ENCODE measurements at regions not wholly inside any gene's neighbourhood (a gene's known extent, or its start where the extent isn't known, plus 50 kb on each side); places are given as distances from the start of the nearest gene placed in this dataset.
A peak's percentile ranks its signal among the peaks of the same experiment; 100 is the strongest.
"Not testable (repeated sequence)": the region's sequence is repeated elsewhere in the genome, so short reads cannot be mapped to it uniquely, and the experiment has no call there.

GRCh38 chr7:25594122-25594521, 365.8 kb upstream of the NPVF start:
- TF ChIP-seq, protein P1, sequence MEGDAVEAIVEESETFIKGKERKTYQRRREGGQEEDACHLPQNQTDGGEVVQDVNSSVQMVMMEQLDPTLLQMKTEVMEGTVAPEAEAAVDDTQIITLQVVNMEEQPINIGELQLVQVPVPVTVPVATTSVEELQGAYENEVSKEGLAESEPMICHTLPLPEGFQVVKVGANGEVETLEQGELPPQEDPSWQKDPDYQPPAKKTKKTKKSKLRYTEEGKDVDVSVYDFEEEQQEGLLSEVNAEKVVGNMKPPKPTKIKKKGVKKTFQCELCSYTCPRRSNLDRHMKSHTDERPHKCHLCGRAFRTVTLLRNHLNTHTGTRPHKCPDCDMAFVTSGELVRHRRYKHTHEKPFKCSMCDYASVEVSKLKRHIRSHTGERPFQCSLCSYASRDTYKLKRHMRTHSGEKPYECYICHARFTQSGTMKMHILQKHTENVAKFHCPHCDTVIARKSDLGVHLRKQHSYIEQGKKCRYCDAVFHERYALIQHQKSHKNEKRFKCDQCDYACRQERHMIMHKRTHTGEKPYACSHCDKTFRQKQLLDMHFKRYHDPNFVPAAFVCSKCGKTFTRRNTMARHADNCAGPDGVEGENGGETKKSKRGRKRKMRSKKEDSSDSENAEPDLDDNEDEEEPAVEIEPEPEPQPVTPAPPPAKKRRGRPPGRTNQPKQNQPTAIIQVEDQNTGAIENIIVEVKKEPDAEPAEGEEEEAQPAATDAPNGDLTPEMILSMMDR (IDR thresholded peaks at IDR 0.05): no peak
- no peak for DNase-seq (ENCODE audit: low spot score)
- Histone ChIP-seq H3K27ac (no peak overlapping the region), H3K4me3 (no peak overlapping the region)

DNA sequence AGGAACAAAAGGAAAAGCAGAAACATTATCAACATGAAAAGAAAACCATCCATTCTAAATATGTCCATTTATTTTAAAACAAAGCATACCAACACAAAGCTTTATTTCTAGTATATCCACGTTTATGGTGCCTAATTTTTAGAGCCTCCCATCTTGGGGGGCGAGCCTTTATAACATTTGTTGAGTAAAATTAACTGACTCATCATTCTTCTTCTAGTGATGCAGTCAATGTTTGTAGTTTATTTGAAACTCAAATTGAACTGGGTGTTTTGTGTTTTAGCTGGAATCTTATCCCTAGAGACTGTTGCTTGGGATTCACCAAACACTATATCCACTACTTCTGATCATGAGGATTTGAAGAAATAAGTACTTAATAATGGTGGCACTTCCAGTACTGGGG, 366.4 kb upstream of the NPVF start:
- no peak overlapping the region for H3K4me3 ChIP-seq
- no peak for DNase-seq (ENCODE audit: low spot score)
- no peak overlapping the region for H3K27ac ChIP-seq
- TF ChIP-seq, protein P1 (IDR thresholded peaks at IDR 0.05): no peak

DNA sequence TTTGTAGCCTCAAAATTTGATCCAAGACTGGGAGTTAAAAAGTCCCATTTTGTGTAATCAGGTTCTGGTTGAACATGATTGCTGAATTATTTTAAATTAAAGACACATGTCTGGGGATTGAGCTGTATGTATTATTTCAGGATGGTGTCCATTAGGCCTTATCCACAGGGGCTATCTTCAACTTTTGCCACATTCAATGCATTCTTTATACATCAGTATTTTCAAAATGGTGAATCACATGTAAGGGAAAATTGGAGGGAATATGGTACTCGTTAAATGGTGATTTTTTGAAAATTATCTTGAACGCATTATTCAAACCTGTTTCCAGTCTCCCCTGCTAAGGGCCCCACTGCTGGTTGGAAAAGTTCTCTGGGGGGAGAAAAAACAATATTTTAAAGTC, 367.7 kb upstream of the NPVF start:
- Histone ChIP-seq H3K4me3 (no peak overlapping the region), H3K27ac (no peak overlapping the region)
- DNase-seq (ENCODE audit: low spot score): no peak
- TF ChIP-seq, protein P1 (IDR thresholded peaks at IDR 0.05): no peak

DNA sequence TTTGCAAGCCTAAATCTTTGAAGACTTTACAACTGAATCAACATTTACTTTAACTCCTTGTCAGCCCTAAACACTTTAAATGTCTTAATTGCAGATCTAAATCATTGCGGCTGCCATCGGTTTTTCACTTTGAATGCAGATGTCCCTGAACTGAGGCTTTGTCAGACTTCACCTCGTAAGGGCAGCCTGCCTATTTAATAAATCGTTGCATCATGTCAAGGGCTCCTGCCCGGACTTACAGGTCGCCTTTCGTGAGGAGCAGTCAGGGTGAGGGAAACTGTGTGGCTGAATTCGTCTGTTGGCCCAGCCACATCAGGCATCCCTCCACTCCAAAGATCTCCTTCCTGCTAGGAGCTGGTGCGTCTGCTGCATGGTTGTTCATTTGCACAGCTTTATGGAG, 368.2 kb upstream of the NPVF start:
- no peak for DNase-seq (ENCODE audit: low spot score)
- TF ChIP-seq, protein P1 (IDR thresholded peaks at IDR 0.05): no peak
- no peak overlapping the region for H3K27ac ChIP-seq
- H3K4me3 ChIP-seq: no peak overlapping the region

DNA sequence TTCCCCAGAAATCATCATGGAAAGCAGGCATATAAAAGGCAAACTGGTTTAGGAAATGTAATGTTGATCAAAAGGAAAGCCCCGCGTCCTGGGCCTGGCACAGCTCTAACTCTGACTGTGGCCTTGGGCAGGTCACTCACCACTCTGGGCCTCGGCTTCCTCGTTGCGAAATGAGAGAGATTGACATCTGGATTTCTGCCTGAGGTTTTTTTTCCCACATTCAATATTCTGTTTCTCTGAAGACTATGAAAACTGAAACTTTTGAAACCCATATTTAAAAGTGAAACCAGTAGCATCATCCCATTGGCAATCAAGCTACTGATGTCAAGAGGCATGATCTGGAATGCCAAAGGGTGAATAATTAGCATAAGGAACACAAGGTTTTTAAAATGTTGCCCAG, 369.7 kb upstream of the NPVF start:
- H3K4me3 ChIP-seq: no peak overlapping the region
- TF ChIP-seq, protein P1 (IDR thresholded peaks at IDR 0.05): no peak
- DNase-seq (ENCODE audit: low spot score): no peak
- peak overlapping the region in 1 of 2 donors; percentile 4 for H3K27ac ChIP-seq

- TF ChIP-seq, protein P1 (IDR thresholded peaks at IDR 0.05): no peak
- no peak for DNase-seq (ENCODE audit: low spot score)
- peak overlapping the region in 1 of 2 donors; percentile 9 for H3K27ac ChIP-seq
- no peak overlapping the region for H3K4me3 ChIP-seq
Observed at GRCh38 chr7:25598765-25599164, 370.5 kb upstream of the NPVF start.

- no peak for DNase-seq (ENCODE audit: low spot score)
- no peak overlapping the region for H3K27ac ChIP-seq
- no peak overlapping the region for H3K4me3 ChIP-seq
- TF ChIP-seq, protein P1 (IDR thresholded peaks at IDR 0.05): no peak
Observed at GRCh38 chr7:25600262-25600920, 372.1 kb upstream of the NPVF start.

GRCh38 chr7:25602730-25603426, 374.6 kb upstream of the NPVF start:
- Histone ChIP-seq H3K27ac (peak overlapping the region in 1 of 2 donors; percentile 22), H3K4me3 (peak overlapping the region; percentile 66)
- not testable (repeated sequence) for DNase-seq (ENCODE audit: low spot score)

DNA sequence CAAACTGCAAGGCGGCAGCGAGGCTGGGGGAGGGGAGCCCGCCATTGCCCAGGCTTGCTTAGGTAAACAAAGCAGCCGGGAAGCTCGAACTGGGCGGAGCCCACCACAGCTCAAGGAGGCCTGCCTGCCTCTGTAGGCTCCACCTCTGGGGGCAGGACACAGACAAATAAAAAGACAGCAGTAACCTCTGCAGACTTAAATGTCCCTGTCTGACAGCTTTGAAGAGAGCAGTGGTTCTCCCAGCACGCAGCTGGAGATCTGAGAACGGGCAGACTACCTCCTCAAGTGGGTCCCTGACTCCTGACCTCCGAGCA, 375.1 kb upstream of the NPVF start:
- not testable (repeated sequence) for DNase-seq (ENCODE audit: low spot score)
- H3K4me3 ChIP-seq: peak overlapping the region; percentile 66
- H3K27ac ChIP-seq: peak overlapping the region in 1 of 2 donors; percentile 22
